GM21528 (cell line): ENCODE measurements at regions not wholly inside any gene's neighbourhood (a gene's known extent, or its start where the extent isn't known, plus 50 kb on each side); places are given as distances from the start of the nearest gene placed in this dataset.
"Not testable (repeated sequence)": the region's sequence is repeated elsewhere in the genome, so short reads cannot be mapped to it uniquely, and the experiment has no call there.

Experiments used
- ATAC-seq: cut with Tn5 transposase; IDR thresholded peaks from one replicate; pipeline ENCODE4 v1.9.1; 2021; ENCODE audit warnings: mild to moderate bottlenecking, moderate library complexity; ENCODE audit not compliant: unreplicated experiment, low FRiP score

DNA sequence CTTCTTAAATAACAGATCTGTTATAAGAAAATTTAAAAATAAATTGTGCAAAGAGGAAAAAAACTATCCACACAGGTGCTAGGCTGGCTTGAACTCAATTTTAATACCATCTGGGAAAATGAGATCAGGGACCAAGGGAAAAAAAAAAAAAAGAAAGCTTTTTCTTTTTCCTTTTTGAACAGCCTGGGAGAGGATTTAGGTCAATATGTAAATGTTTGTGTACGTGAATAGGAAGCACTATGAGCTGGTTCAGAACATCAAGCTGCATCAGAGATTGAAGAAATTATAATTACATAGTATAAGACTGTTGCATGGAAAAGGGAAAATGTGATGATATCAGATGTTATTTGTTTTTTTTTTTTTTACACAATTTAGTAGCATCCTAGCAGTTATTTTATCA, 548.0 kb downstream of the ARL4A start:
- ATAC-seq: no peak

- no peak for ATAC-seq
These were observed 548.6 kb downstream of the ARL4A start for GRCh38 chr7:13236026-13236425.

DNA sequence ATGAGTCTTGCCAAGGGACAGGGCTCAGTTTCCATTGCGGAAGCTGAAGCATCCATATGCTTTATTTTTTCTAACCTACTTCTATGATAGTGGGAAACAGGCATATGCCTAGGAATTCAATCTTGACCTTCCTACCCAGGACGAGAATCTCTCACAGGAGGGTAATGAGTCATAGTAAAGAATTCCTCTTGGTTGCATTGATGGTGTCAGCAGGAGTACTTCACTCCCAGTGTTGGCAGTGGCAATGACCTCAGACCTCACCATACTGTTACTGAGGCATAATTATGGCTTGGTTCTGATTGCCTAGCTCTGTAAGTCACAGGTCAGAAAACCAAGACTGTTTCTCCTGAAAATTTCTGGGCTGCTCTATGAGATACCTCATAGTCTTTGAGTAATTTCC, 552.9 kb downstream of the ARL4A start:
- no peak for ATAC-seq

DNA sequence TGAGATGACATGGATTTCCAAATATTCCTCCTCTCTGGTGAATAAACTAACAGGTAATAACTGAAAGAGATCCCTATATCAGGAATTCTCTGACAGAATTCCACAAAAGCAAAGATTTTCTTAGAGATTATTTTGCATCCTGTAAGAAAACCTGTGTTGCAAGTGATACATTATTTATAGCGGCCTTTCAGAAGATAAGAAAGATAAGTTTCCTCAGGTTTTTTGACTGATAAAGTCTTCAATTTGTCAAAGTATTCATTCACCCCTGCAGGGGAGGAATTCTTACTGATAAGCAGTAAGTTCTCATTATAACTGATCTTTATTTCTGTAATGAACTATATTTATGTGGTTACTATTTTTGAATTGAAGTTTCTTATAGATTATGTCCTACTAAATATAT, 554.0 kb downstream of the ARL4A start:
- no peak for ATAC-seq

DNA sequence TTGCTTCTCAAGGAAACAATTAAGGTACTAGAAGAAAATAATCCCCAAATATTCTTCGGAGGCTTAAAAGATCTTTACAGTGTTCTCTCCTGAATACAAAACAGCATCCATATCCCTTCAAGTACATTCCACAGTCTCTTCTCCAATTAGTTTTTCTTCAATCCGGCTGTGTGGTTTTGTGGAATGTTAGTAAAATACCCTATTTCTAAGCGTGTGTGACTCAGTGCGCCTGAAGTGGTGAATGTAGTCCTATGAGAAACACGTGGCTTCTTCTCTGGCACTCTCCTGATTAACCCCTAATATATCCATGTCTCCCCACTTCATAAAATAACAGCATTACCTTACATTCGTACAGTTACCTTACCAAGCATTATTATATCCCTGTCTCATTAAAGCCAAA, 570.2 kb downstream of the ARL4A start:
- no peak for ATAC-seq

GRCh38 chr7:13258386-13258785, 571.0 kb downstream of the ARL4A start:
- no peak for ATAC-seq

DNA sequence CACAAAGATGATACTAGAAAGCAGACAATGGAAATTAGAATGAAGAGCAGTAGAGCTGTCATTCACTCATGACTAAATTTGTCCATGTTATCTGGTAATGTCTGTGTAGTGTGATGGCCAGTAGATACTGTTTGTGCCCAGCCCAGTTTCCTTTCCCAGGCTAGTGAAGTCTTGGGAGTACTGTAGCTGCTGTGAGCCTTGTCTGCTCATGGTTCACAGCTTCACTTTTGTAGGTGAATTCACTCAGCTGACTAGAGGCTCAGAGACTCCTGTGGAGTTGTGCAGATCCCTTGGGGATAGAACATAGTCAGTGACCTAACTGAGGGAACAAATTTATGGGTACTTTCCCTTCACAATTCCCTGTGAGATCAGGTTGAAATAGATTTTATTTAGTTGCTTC, 572.5 kb downstream of the ARL4A start:
- ATAC-seq: no peak

DNA sequence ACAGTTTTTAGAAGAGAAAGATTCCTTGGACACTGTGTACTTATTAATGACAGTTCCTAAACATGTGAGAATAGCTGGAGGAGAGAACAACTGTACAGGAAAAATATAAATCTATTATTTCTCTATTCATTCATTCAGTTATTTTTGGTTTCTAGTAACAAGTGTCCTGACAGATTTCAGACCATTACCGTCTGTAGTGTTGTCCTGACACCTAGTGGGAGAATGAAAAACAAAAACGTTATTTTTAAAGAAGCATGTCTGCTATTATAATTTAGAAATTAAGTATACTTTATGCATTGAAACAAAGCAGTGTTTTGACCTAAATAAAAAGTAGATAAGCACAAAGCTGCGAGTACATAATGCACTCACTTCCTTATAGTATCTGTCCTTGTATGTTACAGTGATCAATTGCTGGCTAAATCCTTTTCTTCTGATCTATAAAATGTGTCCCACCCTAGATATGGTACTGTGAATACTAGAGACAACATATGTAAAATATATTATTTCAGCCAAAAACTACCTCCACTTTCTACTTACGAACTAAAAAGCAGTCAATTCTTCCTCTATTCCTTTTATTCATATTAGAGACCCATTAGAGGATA, 575.6 kb downstream of the ARL4A start:
- ATAC-seq: no peak

- no peak for ATAC-seq
These were observed 577.8 kb downstream of the ARL4A start for GRCh38 chr7:13265271-13265670.

DNA sequence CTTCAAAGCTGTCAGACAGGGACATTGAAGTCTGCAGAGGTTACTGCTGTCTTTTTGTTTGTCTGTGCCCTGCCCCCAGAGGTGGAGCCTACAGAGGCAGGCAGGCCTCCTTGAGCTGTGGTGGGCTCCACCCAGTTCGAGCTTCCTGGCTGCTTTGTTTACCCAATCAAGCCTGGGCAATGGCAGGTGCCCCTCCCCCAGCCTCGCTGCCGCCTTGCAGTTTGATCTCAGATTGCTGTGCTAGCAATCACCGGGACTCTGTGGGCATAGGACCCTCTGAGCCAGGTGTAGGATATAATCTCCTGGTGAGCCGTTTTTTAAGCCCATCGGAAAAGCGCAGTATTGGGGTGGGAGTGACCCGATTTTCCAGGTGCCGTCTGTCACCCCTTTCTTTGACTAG, 586.8 kb downstream of the ARL4A start:
- not testable (repeated sequence) for ATAC-seq

GRCh38 chr7:13276977-13277376, 589.5 kb downstream of the ARL4A start:
- no peak for ATAC-seq

GRCh38 chr7:13278020-13278419, 590.6 kb downstream of the ARL4A start:
- ATAC-seq: no peak

- no peak for ATAC-seq
These were observed 592.5 kb downstream of the ARL4A start for GRCh38 chr7:13279854-13280435.

DNA sequence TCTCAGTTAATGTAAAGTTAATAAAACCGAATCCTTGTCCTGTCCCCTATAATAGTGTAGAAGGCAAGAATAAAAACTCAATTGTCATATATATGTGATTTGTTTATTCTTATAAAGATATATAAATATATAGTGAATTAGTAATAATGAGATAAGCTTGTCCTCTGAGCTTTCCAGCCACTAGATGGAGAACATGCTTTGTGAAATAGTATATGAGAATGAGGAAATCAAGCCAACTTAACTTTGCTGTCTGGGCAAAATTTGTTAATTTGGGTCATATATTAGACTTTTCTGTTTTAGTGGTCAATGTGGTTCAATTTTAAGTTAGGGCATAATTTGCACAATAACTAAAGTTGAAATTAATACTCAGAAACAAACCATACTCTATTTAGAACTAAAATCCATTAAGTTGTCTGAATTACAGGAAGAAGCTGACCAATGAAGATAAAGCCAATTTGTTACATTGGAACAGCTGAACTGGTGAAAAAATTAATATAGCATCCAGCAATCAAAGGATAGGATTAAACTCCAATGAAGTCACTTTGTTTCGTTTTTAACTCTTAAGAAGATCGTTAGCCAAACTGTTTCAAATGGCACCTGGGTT, 595.0 kb downstream of the ARL4A start:
- ATAC-seq: no peak

DNA sequence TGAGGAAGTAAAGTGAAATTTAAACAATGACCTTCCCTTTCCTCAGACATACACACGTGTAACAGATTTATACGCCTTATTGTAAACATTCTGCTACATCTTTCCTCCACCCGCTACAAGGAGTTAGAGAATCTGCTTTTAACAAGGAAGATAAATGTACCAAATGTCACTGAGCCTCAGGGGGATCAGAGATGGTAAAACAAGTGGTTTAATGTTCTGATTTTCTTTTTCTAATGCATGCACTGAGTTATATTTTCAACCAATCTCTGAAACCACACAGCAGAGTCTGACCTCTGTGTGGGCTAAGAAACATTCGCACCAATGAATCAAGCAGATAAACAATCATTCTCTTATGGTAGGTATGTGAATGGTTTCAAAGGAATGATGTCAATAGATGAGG, 599.5 kb downstream of the ARL4A start:
- no peak for ATAC-seq

DNA sequence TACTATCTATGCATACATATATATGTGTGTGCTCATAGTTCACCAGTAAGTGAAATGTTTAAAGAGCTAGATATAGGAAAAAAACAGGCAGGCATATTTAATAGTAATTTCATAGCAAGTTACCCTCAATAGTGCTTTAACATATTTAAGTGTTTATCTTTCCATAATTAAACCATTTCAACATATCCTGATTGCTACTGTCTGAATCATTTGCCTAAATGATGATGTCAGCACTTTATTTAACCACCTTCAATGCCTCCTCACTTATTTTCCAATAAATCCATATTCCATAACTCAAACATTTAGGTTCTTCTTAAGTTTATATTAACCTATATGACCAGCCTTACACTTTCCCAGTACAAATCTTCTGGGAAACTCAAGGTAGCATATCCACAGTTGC, 601.1 kb downstream of the ARL4A start:
- no peak for ATAC-seq

GRCh38 chr7:13290975-13291374, 603.5 kb downstream of the ARL4A start:
- no peak for ATAC-seq

DNA sequence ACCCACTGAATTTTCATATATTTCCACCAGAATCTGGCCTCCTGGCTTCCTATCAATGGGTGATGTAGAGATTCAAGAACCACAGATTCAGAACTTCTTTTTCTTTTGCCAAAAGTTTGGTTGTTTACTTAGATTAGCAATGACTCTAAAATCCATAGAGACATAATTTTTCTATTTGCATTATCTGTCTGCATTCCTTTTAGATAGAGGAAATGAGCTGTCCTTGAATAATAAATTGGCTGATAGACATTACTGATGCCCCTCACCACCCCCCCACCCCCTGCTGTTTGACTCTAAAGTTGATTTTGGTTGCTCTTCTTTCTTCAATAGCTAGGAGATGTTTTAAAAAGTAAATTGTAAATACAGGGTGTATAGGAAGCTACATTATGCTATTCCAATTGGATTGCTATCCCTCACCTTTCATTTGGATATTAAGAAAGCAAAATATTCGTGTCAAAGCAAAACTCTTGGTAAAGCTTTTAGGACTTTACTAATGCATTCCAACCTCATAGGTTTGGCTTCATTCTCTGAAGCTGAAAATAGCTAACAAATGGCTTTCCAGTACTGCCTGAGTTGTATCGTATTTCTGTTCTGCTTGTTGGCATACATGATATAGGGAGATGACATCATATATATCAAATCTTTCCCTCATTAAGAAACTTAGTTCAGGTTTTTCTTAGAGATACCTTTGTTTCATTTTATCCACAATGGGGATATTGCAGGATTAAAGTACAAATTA, 606.0 kb downstream of the ARL4A start:
- no peak for ATAC-seq

DNA sequence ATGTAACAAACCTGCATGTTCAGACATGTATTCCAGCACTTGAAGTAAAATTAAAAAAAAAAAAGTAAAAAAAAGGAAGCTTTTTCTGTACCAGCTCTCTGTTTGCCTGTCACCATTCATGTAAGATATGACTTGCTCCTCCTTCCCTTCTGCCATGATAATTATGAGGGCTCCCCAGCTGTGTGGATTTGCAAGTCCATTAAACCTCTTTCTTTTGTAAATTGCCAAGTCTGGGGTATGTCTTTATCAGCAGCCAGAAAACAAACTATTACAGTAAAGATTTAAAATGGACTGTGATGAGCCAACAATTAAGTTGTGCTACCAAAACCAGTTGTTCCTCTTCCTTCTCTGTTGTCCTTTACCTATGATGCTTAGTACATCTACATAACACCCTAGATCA, 619.6 kb downstream of the ARL4A start:
- ATAC-seq: no peak

DNA sequence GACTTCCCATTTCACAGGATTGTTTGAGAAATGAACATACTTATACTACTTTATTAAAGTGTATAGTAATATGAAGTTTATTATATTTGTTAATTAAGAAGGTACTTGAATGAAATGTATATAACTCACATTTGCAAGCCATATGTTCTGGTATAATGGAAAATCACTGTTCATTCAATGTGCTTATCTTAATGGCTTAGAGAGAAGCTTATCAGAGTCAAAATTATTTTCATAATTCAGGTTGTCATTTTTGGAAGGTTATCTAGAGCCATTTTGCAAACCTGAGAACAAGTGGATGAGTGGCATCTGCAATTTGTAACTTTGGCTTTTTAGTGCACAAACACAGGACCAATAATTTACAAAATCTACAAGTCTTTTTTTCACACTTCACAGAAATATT, 621.0 kb downstream of the ARL4A start:
- no peak for ATAC-seq

- no peak for ATAC-seq
These were observed 622.1 kb downstream of the ARL4A start for GRCh38 chr7:13309535-13309934.

DNA sequence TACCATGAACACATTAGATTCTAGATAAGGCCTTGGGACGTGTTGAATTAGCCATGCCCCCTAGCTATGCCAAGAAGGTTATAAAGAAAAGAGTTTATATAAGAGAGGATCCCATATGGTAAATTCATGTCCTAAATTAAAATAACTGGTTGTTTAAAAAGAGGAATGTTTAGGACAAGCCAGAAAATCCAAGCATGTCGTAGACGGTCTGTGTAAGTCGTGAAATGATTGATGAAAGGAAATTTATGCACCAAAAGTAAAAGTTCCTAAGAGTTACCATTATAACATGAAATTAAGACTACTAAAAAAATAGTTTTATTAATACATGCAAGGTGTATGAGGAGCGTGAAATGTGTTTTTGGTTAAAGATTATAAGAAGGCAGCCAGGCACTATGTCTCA, 624.9 kb downstream of the ARL4A start:
- no peak for ATAC-seq
